GM23338 (cell line): ENCODE measurements at regions not wholly inside any gene's neighbourhood (a gene's known extent, or its start where the extent isn't known, plus 50 kb on each side); places are given as distances from the start of the nearest gene placed in this dataset.

Experiments used
- ATAC-seq: fragments of 200-7000 bp; cut with Tn5 transposase; 3 replicates; pipeline ENCODE4 v1.9.1; 2020
- DNase-seq: peaks from one replicate; pipeline ENCODE4 v3.0.0-alpha.2; 2015; ENCODE audit warnings: low spot score
- H2AFZ ChIP-seq: fragments of 200-600 bp; sonication (generic); 2 replicates; pipeline ENCODE4 v1.8.0; 2016; ENCODE audit warnings: antibody characterized with exemption, mild to moderate bottlenecking, moderate library complexity
- H3F3A ChIP-seq: fragments of 200-600 bp; sonication (generic); replicated peaks from 2 replicates; pipeline ENCODE4 v1.8.0; 2017; ENCODE audit warnings: antibody characterized with exemption, mixed run types, low read depth
- H3K27ac ChIP-seq: fragments of 200-600 bp; sonication (generic); 2 replicates; pipeline ENCODE4 v1.6.1; 2016; ENCODE audit warnings: low read depth
- H3K27me3 ChIP-seq: fragments of 200-600 bp; sonication (generic); 2 replicates; pipeline ENCODE4 v1.8.0; 2016; ENCODE audit warnings: mild to moderate bottlenecking, mixed run types, moderate library complexity; ENCODE audit not compliant: insufficient read depth
- H3K36me3 ChIP-seq: fragments of 200-600 bp; sonication (generic); 2 replicates; pipeline ENCODE4 v1.8.0; 2016; ENCODE audit warnings: mild to moderate bottlenecking; ENCODE audit not compliant: insufficient read depth
- H3K4me1 ChIP-seq: fragments of 200-600 bp; sonication (generic); 2 replicates; pipeline ENCODE4 v1.8.0; 2016; ENCODE audit warnings: mild to moderate bottlenecking, moderate library complexity; ENCODE audit not compliant: insufficient read depth
- H3K4me2 ChIP-seq: fragments of 200-600 bp; sonication (generic); 2 replicates; pipeline ENCODE4 v1.7.1; 2017; ENCODE audit warnings: mixed run types
- H3K4me3 ChIP-seq: fragments of 200-600 bp; sonication (generic); 2 replicates; pipeline ENCODE4 v1.6.1; 2016; ENCODE audit warnings: mixed run types
- H3K79me2 ChIP-seq: fragments of 200-600 bp; sonication (generic); replicated peaks from 2 replicates; pipeline ENCODE4 v1.8.0; 2017; ENCODE audit warnings: mild to moderate bottlenecking; ENCODE audit not compliant: insufficient read depth
- H3K9me2 ChIP-seq: fragments of 200-600 bp; sonication (generic); 2 replicates; pipeline ENCODE4 v1.8.0; 2017; ENCODE audit not compliant: insufficient read depth
- H4K20me1 ChIP-seq: fragments of 200-600 bp; sonication (generic); replicated peaks from 2 replicates; pipeline ENCODE4 v1.8.0; 2017; ENCODE audit warnings: mild to moderate bottlenecking; ENCODE audit not compliant: insufficient read depth
- H3K27ac Mint-ChIP-seq: 2 replicates; pipeline ENCODE4 v1.8.0; 2020; ENCODE audit warnings: inconsistent platforms, mild to moderate bottlenecking, moderate library complexity, mixed read lengths
- H3K27me3 Mint-ChIP-seq: 3 replicates; pipeline ENCODE4 v1.8.0; 2022; ENCODE audit warnings: low read depth, mild to moderate bottlenecking, moderate library complexity, mixed read lengths, inconsistent platforms; ENCODE audit not compliant: insufficient read depth, poor library complexity
- H3K36me3 Mint-ChIP-seq: 3 replicates; pipeline ENCODE4 v1.8.0; 2021; ENCODE audit warnings: low read depth, mild to moderate bottlenecking, inconsistent platforms, moderate library complexity, mixed read lengths
- H3K4me1 Mint-ChIP-seq: 3 replicates; pipeline ENCODE4 v1.8.0; 2020; ENCODE audit warnings: mild to moderate bottlenecking, inconsistent platforms, mixed read lengths
- H3K4me3 Mint-ChIP-seq: 3 replicates; pipeline ENCODE4 v1.8.0; 2021; ENCODE audit warnings: moderate library complexity, mild to moderate bottlenecking, inconsistent platforms, mixed read lengths
- H3K9me3 Mint-ChIP-seq: 3 replicates; pipeline ENCODE4 v1.8.0; 2020; ENCODE audit warnings: moderate library complexity, mild to moderate bottlenecking, inconsistent platforms, mixed read lengths
- EZH2 ChIP-seq: fragments of 200-600 bp; sonication (generic); IDR thresholded peaks from one replicate; pipeline ENCODE4 v1.8.0; 2017; ENCODE audit warnings: antibody characterized with exemption, mild to moderate bottlenecking, low read depth; ENCODE audit not compliant: unreplicated experiment
- NANOG ChIP-seq: IDR thresholded peaks from 2 replicates; pipeline ENCODE4 v1.6.1; 2016; ENCODE audit warnings: antibody characterized with exemption, borderline replicate concordance
- POLR2AphosphoS5 ChIP-seq: IDR thresholded peaks from 2 replicates; pipeline ENCODE4 v1.6.1; 2016; ENCODE audit warnings: antibody characterized with exemption, low read depth
- TF ChIP-seq, protein P1 (sequence below): IDR thresholded peaks from one replicate; pipeline ENCODE4 v1.6.1; 2018; ENCODE audit warnings: antibody characterized with exemption; ENCODE audit not compliant: unreplicated experiment

DNA sequence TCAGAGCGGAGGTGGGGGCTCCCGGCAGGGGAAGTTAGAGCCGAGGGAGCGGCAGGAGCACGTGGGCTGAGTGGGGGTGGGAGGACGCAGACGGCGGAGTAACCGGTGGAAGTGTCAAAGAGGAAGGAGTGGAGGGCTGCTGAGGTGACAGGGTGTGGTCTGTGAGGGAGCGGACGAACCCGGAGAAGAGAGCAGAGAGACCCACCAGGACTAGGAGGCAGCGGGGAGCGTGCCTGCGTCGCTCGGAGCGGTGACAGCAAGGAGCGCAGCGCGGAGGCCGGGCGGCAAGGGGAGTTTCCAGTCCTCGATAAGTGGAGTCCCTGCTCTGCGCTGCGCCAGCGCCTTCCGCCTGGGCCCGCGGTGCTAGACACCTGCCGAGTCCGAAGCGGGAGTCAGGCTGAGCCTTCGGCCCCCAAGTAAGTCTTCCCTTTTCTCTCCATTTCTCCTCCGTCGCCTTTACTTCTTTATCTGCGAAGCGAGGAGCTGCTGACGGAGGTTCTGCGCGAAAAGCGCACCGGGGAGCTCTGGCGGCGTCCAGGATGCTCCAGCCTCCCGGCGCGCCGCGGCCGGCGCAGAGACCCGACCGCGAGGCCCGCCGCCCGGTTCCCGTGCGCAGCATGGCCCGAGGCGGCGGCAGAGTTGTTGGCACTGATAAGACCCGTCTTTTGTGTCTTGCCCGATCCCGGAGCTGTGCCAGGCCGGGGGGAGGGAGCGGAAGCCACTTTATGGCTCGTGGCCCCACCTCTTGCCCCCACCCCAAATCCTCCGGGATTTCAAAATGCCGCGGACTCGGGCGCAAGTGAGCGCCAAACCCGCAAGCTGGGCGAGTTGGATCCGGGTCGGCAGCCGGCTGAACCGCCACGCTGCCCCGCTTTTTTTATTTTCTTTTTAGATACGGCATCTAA, 533.0 kb upstream of the SEMA6D start:
- ATAC-seq, result peak; percentile 83
- peak overlapping the region; percentile 61 for H3K4me3 ChIP-seq

DNA sequence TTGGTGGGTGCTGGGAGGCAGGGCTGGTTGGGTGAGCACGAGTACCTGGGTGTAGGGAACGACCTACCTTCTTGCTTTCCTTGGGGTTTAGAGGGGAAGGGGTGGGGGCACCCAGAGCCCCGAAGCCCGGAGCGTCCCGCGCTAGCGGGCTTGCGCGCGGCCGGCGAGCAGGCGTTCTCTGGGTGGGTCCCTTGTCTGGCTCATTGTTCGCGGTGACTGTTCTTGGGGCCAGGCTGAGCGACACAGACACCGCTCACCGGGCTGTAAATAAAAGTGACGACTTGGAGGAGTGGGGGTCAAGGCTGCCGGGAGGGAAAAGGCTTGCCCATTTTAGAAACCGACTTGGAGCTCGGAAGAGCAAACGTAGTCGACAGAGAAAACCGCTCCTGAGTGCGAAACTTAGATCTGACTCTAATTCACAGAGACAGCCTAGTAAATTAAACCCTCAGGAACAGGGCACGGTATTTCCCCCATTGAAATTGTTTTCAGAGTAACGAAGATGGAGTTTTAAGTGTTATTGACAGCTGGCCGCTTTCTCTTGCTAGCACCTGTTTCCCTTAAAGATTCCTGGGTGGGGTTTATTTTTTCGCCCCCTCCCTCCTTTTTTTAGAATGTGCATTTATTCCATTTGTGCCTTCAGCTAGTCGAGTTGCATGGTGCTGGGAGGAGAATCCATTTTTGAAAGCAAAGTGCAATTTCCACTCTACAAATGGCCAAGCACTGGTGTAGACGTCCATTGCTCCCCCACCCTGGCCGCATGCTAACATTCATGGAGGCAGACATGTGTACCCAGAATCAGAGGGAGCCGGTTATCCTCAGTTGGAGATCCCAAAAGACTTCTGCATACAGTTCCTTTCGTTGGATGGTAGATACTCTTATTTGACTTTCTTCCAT, 532.1 kb upstream of the SEMA6D start:
- Mint-ChIP-seq H3K4me3 (peak overlapping the region; percentile 84), H3K27me3 (peaks cover 52% of the 10 kb centered on the region), H3K36me3 (no peaks in the 10 kb centered on the region; the same call in 1 of the 3 replicates), H3K9me3 (peaks cover 5% of the 10 kb centered on the region; the same call in 1 of the 3 replicates), H3K4me1 (peaks cover 36% of the 10 kb centered on the region), H3K27ac (no peak overlapping the region)
- Histone ChIP-seq H2AFZ (peak overlapping the region; percentile 74), H3K27me3 (peaks cover 91% of the 10 kb centered on the region), H3K79me2 (no peaks in the 10 kb centered on the region), H3K4me1 (peaks cover 59% of the 10 kb centered on the region), H3K4me2 (peak overlapping the region; percentile 83), H4K20me1 (no peaks in the 10 kb centered on the region), H3K9me2 (no peaks in the 10 kb centered on the region), H3F3A (no peaks in the 10 kb centered on the region), H3K4me3 (peak overlapping the region; percentile 61), H3K36me3 (no peaks in the 10 kb centered on the region), H3K27ac (no peak overlapping the region)
- peak; percentile 47 for DNase-seq
- TF ChIP-seq NANOG (no peak), EZH2 (peak; percentile 23)
- TF ChIP-seq, protein P1, sequence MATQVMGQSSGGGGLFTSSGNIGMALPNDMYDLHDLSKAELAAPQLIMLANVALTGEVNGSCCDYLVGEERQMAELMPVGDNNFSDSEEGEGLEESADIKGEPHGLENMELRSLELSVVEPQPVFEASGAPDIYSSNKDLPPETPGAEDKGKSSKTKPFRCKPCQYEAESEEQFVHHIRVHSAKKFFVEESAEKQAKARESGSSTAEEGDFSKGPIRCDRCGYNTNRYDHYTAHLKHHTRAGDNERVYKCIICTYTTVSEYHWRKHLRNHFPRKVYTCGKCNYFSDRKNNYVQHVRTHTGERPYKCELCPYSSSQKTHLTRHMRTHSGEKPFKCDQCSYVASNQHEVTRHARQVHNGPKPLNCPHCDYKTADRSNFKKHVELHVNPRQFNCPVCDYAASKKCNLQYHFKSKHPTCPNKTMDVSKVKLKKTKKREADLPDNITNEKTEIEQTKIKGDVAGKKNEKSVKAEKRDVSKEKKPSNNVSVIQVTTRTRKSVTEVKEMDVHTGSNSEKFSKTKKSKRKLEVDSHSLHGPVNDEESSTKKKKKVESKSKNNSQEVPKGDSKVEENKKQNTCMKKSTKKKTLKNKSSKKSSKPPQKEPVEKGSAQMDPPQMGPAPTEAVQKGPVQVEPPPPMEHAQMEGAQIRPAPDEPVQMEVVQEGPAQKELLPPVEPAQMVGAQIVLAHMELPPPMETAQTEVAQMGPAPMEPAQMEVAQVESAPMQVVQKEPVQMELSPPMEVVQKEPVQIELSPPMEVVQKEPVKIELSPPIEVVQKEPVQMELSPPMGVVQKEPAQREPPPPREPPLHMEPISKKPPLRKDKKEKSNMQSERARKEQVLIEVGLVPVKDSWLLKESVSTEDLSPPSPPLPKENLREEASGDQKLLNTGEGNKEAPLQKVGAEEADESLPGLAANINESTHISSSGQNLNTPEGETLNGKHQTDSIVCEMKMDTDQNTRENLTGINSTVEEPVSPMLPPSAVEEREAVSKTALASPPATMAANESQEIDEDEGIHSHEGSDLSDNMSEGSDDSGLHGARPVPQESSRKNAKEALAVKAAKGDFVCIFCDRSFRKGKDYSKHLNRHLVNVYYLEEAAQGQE, result no peak
- peak; percentile 66 for ATAC-seq

More for the DNA sequence above, 533.0 kb upstream of the SEMA6D start:
- H3K4me2 ChIP-seq, result peak overlapping the region; percentile 83
- no peaks in the 10 kb centered on the region for H3K79me2 ChIP-seq
- H3K36me3 Mint-ChIP-seq, result no peaks in the 10 kb centered on the region; the same call in 1 of the 3 replicates
- no peaks in the 10 kb centered on the region for H3F3A ChIP-seq
- H3K4me1 ChIP-seq, result peaks cover 51% of the 10 kb centered on the region
- H3K27ac ChIP-seq, result no peak overlapping the region
- H3K9me2 ChIP-seq, result no peaks in the 10 kb centered on the region
- peak overlapping the region; percentile 74 for H2AFZ ChIP-seq
- peaks cover 83% of the 10 kb centered on the region for H3K27me3 ChIP-seq
- peak; percentile 49 for TF ChIP-seq EZH2
- no peak for TF ChIP-seq POLR2AphosphoS5
- H3K36me3 ChIP-seq, result no peaks in the 10 kb centered on the region
- H3K9me3 Mint-ChIP-seq, result peaks cover 5% of the 10 kb centered on the region; the same call in 1 of the 3 replicates
- H3K4me1 Mint-ChIP-seq, result peaks cover 33% of the 10 kb centered on the region
- peaks cover 44% of the 10 kb centered on the region for H3K27me3 Mint-ChIP-seq
- DNase-seq, result peak; percentile 74
- no peaks in the 10 kb centered on the region for H4K20me1 ChIP-seq
- H3K27ac Mint-ChIP-seq, result no peak overlapping the region
- peak overlapping the region; percentile 84 for H3K4me3 Mint-ChIP-seq
